ENCODE measurements at regions not wholly inside any gene's neighbourhood (a gene's known extent, or its start where the extent isn't known, plus 50 kb on each side); places are given as distances from the start of the nearest gene placed in this dataset.

DNA sequence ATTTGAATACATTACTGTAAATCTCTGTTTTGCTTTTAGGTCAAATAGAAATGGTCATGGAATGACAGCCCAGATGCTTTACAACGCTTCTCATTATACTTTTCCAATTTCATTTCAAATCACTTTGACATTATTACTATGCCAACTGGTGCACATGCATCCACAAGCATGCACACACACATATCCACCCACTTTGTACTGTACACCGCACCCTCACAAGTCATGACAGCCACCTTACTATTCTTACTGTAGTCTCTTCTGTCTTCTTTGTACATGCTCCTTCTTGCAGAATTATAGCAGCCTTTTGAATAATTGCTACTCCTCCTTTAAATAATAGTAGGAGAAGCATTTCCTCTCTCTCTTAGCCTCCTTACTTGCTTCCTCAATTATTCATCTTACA, 1361.4 kb downstream of the ROBO1 start:
- Histone ChIP-seq H3K27me3 (ENCODE audit: control insufficient read depth, insufficient read depth, low read length) (no peaks in the 10 kb centered on the region), H3K79me2 (ENCODE audit: control insufficient read depth, insufficient read depth, low read length) (no peaks in the 10 kb centered on the region), H4K20me1 (ENCODE audit: control insufficient read depth, extremely low read depth, insufficient read depth, low read length) (no peaks in the 10 kb centered on the region), H3K27ac (ENCODE audit: insufficient read depth, low read length) (no peak overlapping the region), H3K9ac (ENCODE audit: insufficient read depth, low read length) (no peak overlapping the region), H3K4me2 (ENCODE audit: extremely low read depth, insufficient read depth, low read length) (no peak overlapping the region), H3K4me1 (ENCODE audit: control insufficient read depth, extremely low read depth, insufficient read depth, low read length) (no peaks in the 10 kb centered on the region), H3K4me3 (replicated peaks in 1 of 4; ENCODE audit: control extremely low read depth in 1 of 4, insufficient read depth in 1 of 4, low read depth in 3 of 4, low read length in 4 of 4) (no peak overlapping the region), H3K36me3 (ENCODE audit: control insufficient read depth, insufficient read depth, low read length) (no peaks in the 10 kb centered on the region), H2AFZ (ENCODE audit: low read length) (no peak overlapping the region), H3K9me3 (ENCODE audit: control insufficient read depth, insufficient read depth, low read depth, low read length) (no peaks in the 10 kb centered on the region)
- DNase-seq (ENCODE audit: low read depth in 2 of 2) = no peak
- no peak for TF ChIP-seq EZH2 (IDR thresholded peaks at IDR 0.05; ENCODE audit: low read length, missing control alignments)
- TF ChIP-seq, protein P1, sequence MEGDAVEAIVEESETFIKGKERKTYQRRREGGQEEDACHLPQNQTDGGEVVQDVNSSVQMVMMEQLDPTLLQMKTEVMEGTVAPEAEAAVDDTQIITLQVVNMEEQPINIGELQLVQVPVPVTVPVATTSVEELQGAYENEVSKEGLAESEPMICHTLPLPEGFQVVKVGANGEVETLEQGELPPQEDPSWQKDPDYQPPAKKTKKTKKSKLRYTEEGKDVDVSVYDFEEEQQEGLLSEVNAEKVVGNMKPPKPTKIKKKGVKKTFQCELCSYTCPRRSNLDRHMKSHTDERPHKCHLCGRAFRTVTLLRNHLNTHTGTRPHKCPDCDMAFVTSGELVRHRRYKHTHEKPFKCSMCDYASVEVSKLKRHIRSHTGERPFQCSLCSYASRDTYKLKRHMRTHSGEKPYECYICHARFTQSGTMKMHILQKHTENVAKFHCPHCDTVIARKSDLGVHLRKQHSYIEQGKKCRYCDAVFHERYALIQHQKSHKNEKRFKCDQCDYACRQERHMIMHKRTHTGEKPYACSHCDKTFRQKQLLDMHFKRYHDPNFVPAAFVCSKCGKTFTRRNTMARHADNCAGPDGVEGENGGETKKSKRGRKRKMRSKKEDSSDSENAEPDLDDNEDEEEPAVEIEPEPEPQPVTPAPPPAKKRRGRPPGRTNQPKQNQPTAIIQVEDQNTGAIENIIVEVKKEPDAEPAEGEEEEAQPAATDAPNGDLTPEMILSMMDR (conservative IDR thresholded peaks at IDR 0.05 in 1 of 2, IDR thresholded peaks at IDR 0.05 in 1 of 2; ENCODE audit: low read depth in 1 of 2, low read length in 2 of 2) = no peak

DNA sequence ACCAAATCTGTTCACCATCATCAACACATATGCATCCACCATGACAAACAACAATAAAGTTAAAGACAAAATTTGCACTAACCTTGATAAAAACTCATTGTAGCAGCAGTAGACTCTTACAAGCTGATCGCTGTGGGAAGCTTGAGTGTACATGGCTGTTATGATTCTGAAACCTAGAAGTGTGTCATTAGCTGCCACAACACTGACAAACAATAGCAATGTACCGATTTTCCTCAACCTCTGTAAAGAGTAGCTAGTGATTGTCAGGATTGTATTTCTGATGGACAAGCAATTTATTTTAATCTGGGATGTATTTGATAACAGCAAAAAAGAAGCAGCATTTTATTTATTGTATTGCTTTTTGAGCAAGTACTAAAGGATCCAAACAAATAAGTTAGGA, 1357.7 kb downstream of the ROBO1 start:
- Histone ChIP-seq H3K4me3 (replicated peaks in 1 of 4; ENCODE audit: control extremely low read depth in 1 of 4, insufficient read depth in 1 of 4, low read depth in 3 of 4, low read length in 4 of 4) (no peak overlapping the region), H3K27ac (ENCODE audit: insufficient read depth, low read length) (no peak overlapping the region), H3K79me2 (ENCODE audit: control insufficient read depth, insufficient read depth, low read length) (no peaks in the 10 kb centered on the region), H3K36me3 (ENCODE audit: control insufficient read depth, insufficient read depth, low read length) (no peaks in the 10 kb centered on the region), H4K20me1 (ENCODE audit: control insufficient read depth, extremely low read depth, insufficient read depth, low read length) (no peaks in the 10 kb centered on the region), H2AFZ (ENCODE audit: low read length) (no peak overlapping the region), H3K27me3 (ENCODE audit: control insufficient read depth, insufficient read depth, low read length) (no peaks in the 10 kb centered on the region), H3K4me1 (ENCODE audit: control insufficient read depth, extremely low read depth, insufficient read depth, low read length) (no peaks in the 10 kb centered on the region), H3K4me2 (ENCODE audit: extremely low read depth, insufficient read depth, low read length) (no peak overlapping the region), H3K9me3 (ENCODE audit: control insufficient read depth, insufficient read depth, low read depth, low read length) (no peaks in the 10 kb centered on the region), H3K9ac (ENCODE audit: insufficient read depth, low read length) (no peak overlapping the region)
- TF ChIP-seq, protein P1 (conservative IDR thresholded peaks at IDR 0.05 in 1 of 2, IDR thresholded peaks at IDR 0.05 in 1 of 2; ENCODE audit: low read depth in 1 of 2, low read length in 2 of 2) = no peak
- TF ChIP-seq EZH2 (IDR thresholded peaks at IDR 0.05; ENCODE audit: low read length, missing control alignments) = no peak
- no peak for DNase-seq (ENCODE audit: low read depth in 2 of 2)

DNA sequence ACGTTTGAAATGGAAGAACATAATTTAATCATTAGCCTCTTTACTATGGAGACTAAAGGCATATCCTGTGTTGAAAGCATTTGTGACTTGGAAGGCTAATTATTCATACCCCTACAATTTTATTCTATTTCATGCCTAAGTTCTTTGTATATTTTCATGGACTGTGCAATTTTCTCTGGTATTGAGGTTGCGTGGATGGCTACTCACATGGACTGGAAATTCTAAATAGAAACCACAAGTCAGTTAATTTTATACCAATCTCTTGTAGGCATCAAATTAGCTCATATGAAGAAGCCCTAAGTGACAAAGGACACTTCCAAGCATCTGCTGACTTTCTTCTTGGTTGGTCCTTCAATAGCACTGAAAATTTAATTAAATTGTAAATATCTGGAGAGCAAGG, 1353.5 kb downstream of the ROBO1 start:
- H3K4me1 ChIP-seq (ENCODE audit: control insufficient read depth, extremely low read depth, insufficient read depth, low read length) = no peaks in the 10 kb centered on the region
- H2AFZ ChIP-seq (ENCODE audit: low read length) = no peak overlapping the region
- no peaks in the 10 kb centered on the region for H3K36me3 ChIP-seq (ENCODE audit: control insufficient read depth, insufficient read depth, low read length)
- no peak overlapping the region for H3K4me3 ChIP-seq (replicated peaks in 1 of 4; ENCODE audit: control extremely low read depth in 1 of 4, insufficient read depth in 1 of 4, low read depth in 3 of 4, low read length in 4 of 4)
- H3K4me2 ChIP-seq (ENCODE audit: extremely low read depth, insufficient read depth, low read length) = no peak overlapping the region
- TF ChIP-seq EZH2 (IDR thresholded peaks at IDR 0.05; ENCODE audit: low read length, missing control alignments) = no peak
- TF ChIP-seq, protein P1 (conservative IDR thresholded peaks at IDR 0.05 in 1 of 2, IDR thresholded peaks at IDR 0.05 in 1 of 2; ENCODE audit: low read depth in 1 of 2, low read length in 2 of 2) = no peak
- no peaks in the 10 kb centered on the region for H3K79me2 ChIP-seq (ENCODE audit: control insufficient read depth, insufficient read depth, low read length)
- H3K9ac ChIP-seq (ENCODE audit: insufficient read depth, low read length) = no peak overlapping the region
- H3K27me3 ChIP-seq (ENCODE audit: control insufficient read depth, insufficient read depth, low read length) = no peaks in the 10 kb centered on the region
- no peak for DNase-seq (ENCODE audit: low read depth in 2 of 2)
- H4K20me1 ChIP-seq (ENCODE audit: control insufficient read depth, extremely low read depth, insufficient read depth, low read length) = no peaks in the 10 kb centered on the region
- no peak overlapping the region for H3K27ac ChIP-seq (ENCODE audit: insufficient read depth, low read length)
- no peaks in the 10 kb centered on the region for H3K9me3 ChIP-seq (ENCODE audit: control insufficient read depth, insufficient read depth, low read depth, low read length)

All from fibroblast of lung (primary cell).